HUES6 (cell line): ENCODE measurements at regions not wholly inside any gene's neighbourhood (a gene's known extent, or its start where the extent isn't known, plus 50 kb on each side); places are given as distances from the start of the nearest gene placed in this dataset.
A peak's percentile ranks its signal among the peaks of the same experiment; 100 is the strongest.
"Not testable (repeated sequence)": the region's sequence is repeated elsewhere in the genome, so short reads cannot be mapped to it uniquely, and the experiment has no call there.

Experiments used
- H3K27ac ChIP-seq: 2 replicates; pipeline ENCODE4 v1.7.0; 2013; ENCODE audit warnings: low read depth, mild to moderate bottlenecking, low read length, inconsistent platforms
- H3K27me3 ChIP-seq: 2 replicates; pipeline ENCODE4 v1.6.1; 2013; ENCODE audit warnings: low read length; ENCODE audit not compliant: control insufficient read depth, insufficient read depth
- H3K36me3 ChIP-seq: 2 replicates; pipeline ENCODE4 v1.6.1; 2013; ENCODE audit warnings: low read length; ENCODE audit not compliant: control insufficient read depth, insufficient read depth
- H3K4me1 ChIP-seq: 2 replicates; pipeline ENCODE4 v1.6.1; 2013; ENCODE audit warnings: low read length; ENCODE audit not compliant: control insufficient read depth, insufficient read depth
- H3K4me3 ChIP-seq: 2 replicates; pipeline ENCODE4 v1.5.1; 2013; ENCODE audit warnings: low read depth, low read length
- H3K9ac ChIP-seq: one replicate; pipeline ENCODE4 v1.6.1; 2013; ENCODE audit warnings: mild to moderate bottlenecking, low read length
- H3K9me3 ChIP-seq: 2 replicates; pipeline ENCODE4 v1.6.1; 2013; ENCODE audit warnings: low read depth, low read length; ENCODE audit not compliant: control insufficient read depth, insufficient read depth

GRCh38 chr2:150085478-150085877 lies 402.0 kb downstream of the RND3 start:
- no peak overlapping the region for H3K27ac ChIP-seq
- no peak overlapping the region for H3K9ac ChIP-seq
- H3K4me3 ChIP-seq, result no peak overlapping the region
- H3K9me3 ChIP-seq, result peaks cover 3% of the 10 kb centered on the region; the same call in 1 of the 2 replicates
- no peaks in the 10 kb centered on the region for H3K27me3 ChIP-seq
- no peaks in the 10 kb centered on the region for H3K36me3 ChIP-seq
- H3K4me1 ChIP-seq, result peaks cover 8% of the 10 kb centered on the region

- Histone ChIP-seq H3K9me3 (peaks cover 3% of the 10 kb centered on the region; the same call in 1 of the 2 replicates), H3K27me3 (no peaks in the 10 kb centered on the region), H3K4me3 (no peak overlapping the region), H3K27ac (no peak overlapping the region), H3K36me3 (no peaks in the 10 kb centered on the region), H3K9ac (no peak overlapping the region), H3K4me1 (no peaks in the 10 kb centered on the region)
These were observed 405.5 kb downstream of the RND3 start for GRCh38 chr2:150081775-150082481.

GRCh38 chr2:150076281-150076680 lies 411.2 kb downstream of the RND3 start:
- Histone ChIP-seq H3K4me3 (no peak overlapping the region), H3K27ac (no peak overlapping the region), H3K9ac (no peak overlapping the region), H3K4me1 (no peaks in the 10 kb centered on the region), H3K36me3 (no peaks in the 10 kb centered on the region), H3K27me3 (no peaks in the 10 kb centered on the region), H3K9me3 (no peaks in the 10 kb centered on the region)

GRCh38 chr2:150075831-150076230 lies 411.6 kb downstream of the RND3 start:
- no peaks in the 10 kb centered on the region for H3K9me3 ChIP-seq
- H3K4me1 ChIP-seq, result no peaks in the 10 kb centered on the region
- H3K9ac ChIP-seq, result no peak overlapping the region
- H3K4me3 ChIP-seq, result no peak overlapping the region
- no peaks in the 10 kb centered on the region for H3K36me3 ChIP-seq
- H3K27me3 ChIP-seq, result no peaks in the 10 kb centered on the region
- no peak overlapping the region for H3K27ac ChIP-seq

DNA sequence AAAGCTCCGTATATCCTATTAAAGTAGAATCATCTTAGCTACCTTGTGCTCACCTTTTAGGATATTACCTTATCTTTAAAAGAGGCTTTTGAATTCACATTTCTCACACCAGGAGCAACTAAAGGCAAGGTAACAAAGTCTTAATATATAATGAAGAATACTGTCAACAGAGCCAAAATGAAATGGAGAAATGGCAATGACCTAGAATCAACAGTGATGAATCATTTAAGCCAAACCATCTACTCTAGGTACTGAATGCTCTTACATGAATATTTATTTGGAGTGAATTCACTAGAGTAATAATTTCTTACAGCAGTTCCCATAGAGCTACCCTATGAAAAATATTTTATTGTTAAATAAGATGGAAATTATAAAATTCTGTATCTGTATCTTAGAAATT lies 421.0 kb downstream of the RND3 start:
- no peak overlapping the region for H3K27ac ChIP-seq
- no peaks in the 10 kb centered on the region for H3K27me3 ChIP-seq
- no peaks in the 10 kb centered on the region for H3K36me3 ChIP-seq
- H3K4me3 ChIP-seq, result no peak overlapping the region
- H3K4me1 ChIP-seq, result peaks cover 17% of the 10 kb centered on the region
- no peaks in the 10 kb centered on the region for H3K9me3 ChIP-seq
- H3K9ac ChIP-seq, result no peak overlapping the region

GRCh38 chr2:150063931-150064548 lies 423.4 kb downstream of the RND3 start:
- no peaks in the 10 kb centered on the region for H3K27me3 ChIP-seq
- no peak overlapping the region for H3K4me3 ChIP-seq
- no peaks in the 10 kb centered on the region for H3K9me3 ChIP-seq
- H3K9ac ChIP-seq, result no peak overlapping the region
- H3K27ac ChIP-seq, result no peak overlapping the region
- H3K4me1 ChIP-seq, result peaks cover 31% of the 10 kb centered on the region
- no peaks in the 10 kb centered on the region for H3K36me3 ChIP-seq

GRCh38 chr2:150063432-150063889 lies 424.0 kb downstream of the RND3 start:
- Histone ChIP-seq H3K9ac (no peak overlapping the region), H3K36me3 (no peaks in the 10 kb centered on the region), H3K4me1 (peaks cover 33% of the 10 kb centered on the region), H3K27me3 (no peaks in the 10 kb centered on the region), H3K4me3 (no peak overlapping the region), H3K9me3 (no peaks in the 10 kb centered on the region), H3K27ac (no peak overlapping the region)

DNA sequence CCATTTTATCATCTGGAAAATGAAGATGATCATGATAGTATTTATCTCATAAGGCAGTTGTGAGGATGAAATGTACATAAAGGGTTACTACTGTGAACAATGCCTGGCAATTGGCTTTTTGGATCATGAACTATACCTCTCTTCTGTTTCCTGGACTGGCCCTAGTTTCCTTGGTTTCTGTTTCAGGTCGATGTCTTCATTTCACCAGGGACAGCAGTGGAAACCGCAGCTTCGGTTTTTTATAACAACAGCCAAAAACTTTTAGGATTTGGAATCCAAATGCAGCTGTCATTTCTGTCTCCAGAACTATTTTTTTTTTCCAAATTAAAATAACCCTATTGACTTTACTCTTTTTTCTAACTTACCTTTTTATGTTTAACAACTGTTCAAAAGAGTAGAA lies 425.1 kb downstream of the RND3 start:
- Histone ChIP-seq H3K27me3 (no peaks in the 10 kb centered on the region), H3K4me1 (peaks cover 33% of the 10 kb centered on the region), H3K9me3 (no peaks in the 10 kb centered on the region), H3K4me3 (no peak overlapping the region), H3K36me3 (no peaks in the 10 kb centered on the region), H3K27ac (no peak overlapping the region), H3K9ac (no peak overlapping the region)

DNA sequence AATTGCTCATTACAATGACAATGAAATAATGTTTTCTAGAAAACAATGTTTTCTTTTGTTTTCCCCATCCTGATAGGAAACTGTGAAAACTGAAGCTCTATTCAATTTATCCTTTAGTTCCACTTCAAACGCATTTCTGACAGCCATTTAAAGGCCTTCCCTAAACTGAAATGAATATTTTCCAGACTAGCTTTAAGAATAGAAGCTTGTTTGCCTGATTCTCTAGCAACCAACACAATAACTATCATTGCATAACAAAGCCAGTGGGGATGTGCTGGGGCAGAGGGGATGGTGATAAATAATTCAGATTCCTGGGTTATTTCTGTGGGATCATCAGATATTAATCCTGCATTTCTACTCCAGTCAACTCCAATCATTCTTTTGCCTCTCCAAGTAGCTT lies 427.1 kb downstream of the RND3 start:
- Histone ChIP-seq H3K4me3 (no peak overlapping the region), H3K27ac (peak overlapping the region; percentile 67), H3K9ac (no peak overlapping the region), H3K27me3 (no peaks in the 10 kb centered on the region), H3K36me3 (no peaks in the 10 kb centered on the region), H3K4me1 (peaks cover 33% of the 10 kb centered on the region), H3K9me3 (no peaks in the 10 kb centered on the region)

DNA sequence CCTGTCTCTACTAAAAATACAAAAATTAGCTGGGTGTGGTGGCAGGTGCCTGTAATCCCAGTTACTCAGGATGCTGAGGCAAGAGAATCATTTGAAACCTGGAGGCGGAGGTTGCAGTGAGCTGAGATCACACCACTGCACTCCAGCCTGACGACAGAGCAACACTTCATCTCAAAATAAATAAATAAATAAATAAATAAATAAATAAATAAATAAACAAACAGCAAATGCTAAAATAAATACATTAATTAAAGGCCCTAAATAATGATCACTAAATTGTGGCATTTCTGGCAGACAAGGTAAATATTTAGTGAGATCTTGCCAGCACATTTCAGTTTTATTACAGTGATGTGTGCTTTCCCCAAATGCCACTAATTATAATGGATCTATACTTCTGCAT lies 427.8 kb downstream of the RND3 start:
- H3K36me3 ChIP-seq, H3K27me3 ChIP-seq, H3K9me3 ChIP-seq, H3K4me3 ChIP-seq, H3K9ac ChIP-seq: not testable (repeated sequence)
- Histone ChIP-seq H3K27ac (peak overlapping the region; percentile 67), H3K4me1 (peaks cover 33% of the 10 kb centered on the region)

GRCh38 chr2:150052457-150052856 lies 435.0 kb downstream of the RND3 start:
- Histone ChIP-seq H3K27ac (no peak overlapping the region), H3K9me3 (no peaks in the 10 kb centered on the region), H3K4me3 (no peak overlapping the region), H3K4me1 (no peaks in the 10 kb centered on the region), H3K36me3 (no peaks in the 10 kb centered on the region), H3K27me3 (no peaks in the 10 kb centered on the region), H3K9ac (no peak overlapping the region)
